NCI-H2227 (cell line): ENCODE measurements at regions not wholly inside any gene's neighbourhood (a gene's known extent, or its start where the extent isn't known, plus 50 kb on each side); places are given as distances from the start of the nearest gene placed in this dataset.
A peak's percentile ranks its signal among the peaks of the same experiment; 100 is the strongest.

Experiments used
- DNase-seq: peaks from one replicate; lab custom pipeline; 2025; ENCODE audit not compliant: unreplicated experiment; lab: John Stamatoyannopoulos, UW

- DNase-seq, result no peak
These were observed 155.9 kb downstream of the BARHL2 start for GRCh38 chr1:90561103-90561783.

DNA sequence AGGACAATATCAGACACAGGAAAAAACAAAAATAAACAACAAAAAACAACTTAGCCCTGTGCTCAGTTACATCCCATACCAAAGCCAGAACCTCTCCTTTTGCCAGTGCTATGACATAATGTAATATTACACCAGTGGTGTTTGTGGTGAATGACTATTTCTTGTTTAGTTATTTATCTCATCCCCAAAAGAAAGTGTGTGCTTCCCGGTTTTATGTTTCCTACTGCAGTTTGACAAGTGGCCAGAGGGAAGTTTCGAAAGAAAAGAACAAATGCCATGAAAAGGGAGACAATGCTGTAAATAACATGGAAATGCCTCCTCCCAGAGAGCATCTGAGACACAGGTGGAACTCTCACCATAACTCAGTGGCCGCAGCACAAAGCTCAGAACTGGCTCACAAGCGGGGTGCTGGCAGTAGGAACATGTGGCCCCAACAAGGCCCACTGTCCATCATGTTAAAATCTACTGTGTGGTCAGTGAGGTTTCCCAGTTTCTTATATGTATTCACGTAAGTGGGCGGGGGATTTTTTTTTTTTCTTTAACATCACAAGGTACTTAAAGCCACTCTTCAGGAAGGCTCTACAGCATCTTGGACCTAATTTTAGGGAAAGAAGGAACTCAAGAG lies 158.2 kb downstream of the BARHL2 start:
- no peak for DNase-seq

DNA sequence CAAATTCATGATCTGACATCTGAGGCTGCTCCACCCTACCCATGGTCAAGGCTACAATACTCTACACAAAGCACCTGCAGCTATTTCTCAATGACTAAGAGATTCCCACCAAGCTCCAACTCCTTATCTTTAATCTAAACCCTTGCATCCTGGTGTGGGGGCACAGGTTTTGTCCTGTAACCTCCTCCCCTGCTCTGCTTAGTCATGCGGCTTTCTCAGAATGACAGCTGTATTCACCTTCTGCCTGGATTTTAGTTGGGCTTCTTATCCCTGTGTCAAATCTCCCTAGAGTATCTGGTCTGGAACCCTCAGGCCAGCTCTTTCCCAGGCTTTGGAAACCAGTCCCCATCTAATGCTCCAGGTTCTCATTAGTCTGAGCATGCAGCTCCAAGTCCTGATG lies 159.0 kb downstream of the BARHL2 start:
- DNase-seq, result no peak

- no peak for DNase-seq
These were observed 159.4 kb downstream of the BARHL2 start for GRCh38 chr1:90557706-90558105.

GRCh38 chr1:90550626-90551406 lies 166.3 kb downstream of the BARHL2 start:
- no peak for DNase-seq

- DNase-seq, result no peak
These were observed 172.7 kb downstream of the BARHL2 start for GRCh38 chr1:90544356-90544755.

GRCh38 chr1:90537606-90538362 lies 179.3 kb downstream of the BARHL2 start:
- no peak for DNase-seq

- DNase-seq, result peak; percentile 53
These were observed 182.3 kb downstream of the BARHL2 start for GRCh38 chr1:90534663-90535295.

DNA sequence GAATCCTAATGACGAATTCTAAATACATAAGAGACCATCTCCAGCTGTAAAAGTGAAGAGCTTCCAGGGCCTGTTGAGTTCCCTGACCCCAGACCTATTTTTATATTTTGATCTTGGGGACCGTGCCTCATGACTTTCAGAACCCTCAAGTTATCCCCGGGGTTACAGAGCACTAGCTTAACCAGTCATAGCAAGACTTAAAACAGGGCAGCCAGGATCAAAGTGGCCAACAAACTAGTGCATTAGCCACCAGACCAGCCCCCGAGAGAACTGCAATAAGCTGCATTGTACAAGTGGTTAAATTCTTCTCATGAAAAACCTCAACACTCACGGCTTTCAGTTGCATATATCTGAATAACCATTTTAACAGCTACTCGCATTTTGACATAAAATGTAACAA lies 183.0 kb downstream of the BARHL2 start:
- no peak for DNase-seq

DNA sequence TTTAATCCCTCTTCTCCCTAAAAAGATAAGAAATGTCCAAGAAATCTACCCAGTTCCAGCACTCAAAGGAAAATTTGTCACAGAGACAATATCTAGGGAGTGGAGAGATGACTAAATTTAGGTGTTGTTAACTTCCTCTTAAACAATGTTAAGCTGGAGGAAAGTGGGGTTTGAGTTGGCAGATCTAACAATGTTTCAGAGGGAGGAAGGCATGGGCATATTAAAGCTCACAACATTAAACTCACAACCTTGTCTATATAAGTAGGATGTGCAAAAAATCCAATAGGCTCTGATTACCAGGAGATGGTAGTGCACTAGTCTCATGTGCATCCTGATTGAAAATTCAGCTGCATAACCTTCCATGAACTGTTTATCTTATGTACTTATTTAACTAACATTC lies 190.1 kb downstream of the BARHL2 start:
- no peak for DNase-seq

DNA sequence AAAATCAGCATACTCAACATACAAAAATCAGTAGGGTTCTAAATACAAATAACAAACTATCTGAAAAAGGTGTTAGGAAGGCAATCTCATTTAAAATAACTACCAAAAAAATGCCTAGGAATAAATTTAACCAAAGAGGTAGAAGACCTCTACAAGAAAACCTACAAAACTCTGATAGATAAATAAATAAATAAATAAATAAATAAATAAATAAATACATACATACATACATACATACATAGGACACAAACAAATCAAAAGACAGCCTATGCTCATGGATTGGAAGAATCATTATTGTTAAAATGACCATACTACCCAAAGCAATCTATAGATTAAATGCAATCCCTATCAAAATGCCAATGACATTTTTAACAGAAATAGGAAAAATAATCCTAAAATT lies 194.7 kb downstream of the BARHL2 start:
- no peak for DNase-seq

GRCh38 chr1:90513956-90514355 lies 203.1 kb downstream of the BARHL2 start:
- no peak for DNase-seq

- no peak for DNase-seq
These were observed 204.7 kb downstream of the BARHL2 start for GRCh38 chr1:90512441-90512840.

- no peak for DNase-seq
These were observed 207.0 kb downstream of the BARHL2 start for GRCh38 chr1:90510143-90510542.

DNA sequence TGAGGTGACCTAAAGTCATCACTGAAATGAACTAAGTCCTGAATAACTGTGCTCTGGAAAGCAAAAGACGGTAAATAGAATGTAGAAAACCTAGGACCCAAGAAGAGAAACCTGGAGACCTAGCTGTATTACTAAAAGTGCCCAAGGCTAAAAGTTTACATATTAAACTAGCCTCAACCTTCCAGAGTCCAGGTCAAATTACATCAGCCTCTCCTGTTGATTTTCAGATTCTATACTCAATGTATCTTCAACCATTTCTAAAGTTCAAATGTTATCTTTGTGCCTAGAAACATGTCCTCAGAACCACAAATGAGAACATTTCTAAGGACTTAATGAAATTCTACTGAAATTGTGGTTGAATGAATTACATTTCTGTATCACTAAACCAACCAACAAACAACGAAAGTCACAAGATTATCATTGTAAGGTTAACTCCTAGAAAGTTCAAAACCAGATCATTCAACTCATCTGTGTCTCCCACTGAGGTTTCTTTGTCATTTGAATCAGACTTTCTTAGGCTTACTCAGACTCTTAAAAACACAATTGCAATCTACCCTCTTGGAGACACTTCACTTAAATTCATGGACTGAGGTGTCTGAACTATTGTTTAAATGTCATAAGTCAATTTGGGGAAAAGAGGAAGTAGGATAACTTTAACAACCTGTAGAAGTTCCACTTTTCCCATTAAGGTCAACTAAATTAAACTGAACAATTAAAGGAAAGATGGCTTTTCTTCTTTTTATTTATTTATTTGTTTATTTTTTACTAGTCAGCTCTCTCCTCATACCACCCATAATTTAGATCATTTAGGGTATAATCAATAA lies 207.7 kb downstream of the BARHL2 start:
- DNase-seq, result no peak

GRCh38 chr1:90508376-90509167 lies 208.5 kb downstream of the BARHL2 start:
- no peak for DNase-seq

DNA sequence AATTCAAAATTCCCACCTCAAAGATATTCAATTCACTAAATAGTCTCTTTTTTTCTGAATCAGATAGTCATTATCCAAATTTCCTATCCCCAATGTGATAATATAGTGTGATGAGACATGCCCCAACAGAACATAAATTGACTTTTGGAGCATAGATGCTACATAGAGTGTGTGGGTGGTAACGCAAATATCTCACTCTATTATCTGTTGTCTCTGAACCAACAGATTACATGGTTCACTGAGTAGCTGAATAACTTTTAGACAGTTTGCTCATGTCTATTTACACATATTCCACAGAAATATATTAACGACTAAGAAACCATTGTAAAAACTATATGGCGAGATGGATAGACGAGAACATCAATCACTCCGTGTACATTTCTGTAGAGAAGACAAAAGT lies 209.9 kb downstream of the BARHL2 start:
- DNase-seq, result no peak

DNA sequence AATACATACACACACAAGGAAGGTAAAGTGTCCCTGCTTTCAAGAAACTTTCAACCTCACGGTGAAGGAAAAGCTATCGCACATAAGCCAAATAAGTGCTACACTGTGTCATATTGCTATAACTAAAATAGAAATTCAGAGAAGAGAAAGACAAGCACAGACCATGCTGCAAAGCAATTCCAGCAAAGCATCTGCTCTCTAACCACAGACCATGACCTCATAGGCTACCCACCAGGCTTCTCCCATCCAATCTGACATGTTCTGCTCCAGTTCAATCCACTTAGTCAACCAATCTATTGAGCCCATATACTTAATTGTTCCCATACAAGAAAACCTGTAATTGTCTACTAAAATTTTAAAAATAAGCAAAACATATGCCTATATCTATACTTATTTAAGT lies 211.3 kb downstream of the BARHL2 start:
- DNase-seq, result no peak

DNA sequence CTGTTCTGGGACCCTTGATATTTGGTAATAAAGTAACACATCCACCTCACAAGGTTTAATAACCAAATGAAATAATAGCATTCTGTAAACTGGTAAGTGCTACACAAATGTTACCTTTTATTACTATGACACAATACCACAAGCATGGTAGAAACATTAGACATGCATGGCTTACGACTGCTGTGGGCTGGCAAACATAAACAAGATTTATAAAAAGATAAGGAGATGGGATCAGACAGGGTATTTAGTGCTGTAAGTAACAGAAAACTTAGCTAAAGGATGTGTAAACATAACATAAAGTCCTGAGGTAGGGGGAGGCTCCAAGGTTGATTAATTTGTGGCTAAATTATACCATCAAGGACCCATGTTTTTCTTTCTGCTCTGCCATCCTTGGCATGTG lies 212.6 kb downstream of the BARHL2 start:
- DNase-seq, result no peak
